ENCODE measurements at regions not wholly inside any gene's neighbourhood (a gene's known extent, or its start where the extent isn't known, plus 50 kb on each side); places are given as distances from the start of the nearest gene placed in this dataset.

DNA sequence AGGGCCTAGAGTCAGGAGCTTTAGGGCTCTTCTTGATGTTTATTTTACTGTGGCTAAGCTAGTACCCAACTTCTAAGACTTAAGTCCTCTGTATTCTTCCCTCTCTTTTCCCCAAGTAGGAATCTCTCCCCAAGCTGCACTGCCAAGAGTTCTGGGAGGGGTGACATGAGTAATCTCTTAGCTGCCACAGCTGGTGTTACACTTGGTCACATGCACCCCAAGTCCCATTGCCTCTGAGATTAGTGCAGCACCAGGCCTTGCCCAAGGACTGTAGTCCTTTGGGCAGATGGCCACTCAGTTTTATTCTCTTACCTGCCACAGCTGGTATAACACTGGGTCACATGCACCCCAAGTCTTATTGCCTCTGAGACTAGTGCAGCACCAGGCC, 114.7 kb upstream of the RIOK2 start:
- TF ChIP-seq AR (CRISPR knock-in tag; IDR thresholded peaks at IDR 0.05) (no peak), MAX (CRISPR knock-in tag; IDR thresholded peaks at IDR 0.05) (no peak), TCF7 (CRISPR knock-in tag; IDR thresholded peaks at IDR 0.05; ENCODE audit: low read depth) (no peak), IRF2 (CRISPR knock-in tag; IDR thresholded peaks at IDR 0.05; ENCODE audit: borderline replicate concordance, low read depth) (no peak), FOXP1 (CRISPR knock-in tag; IDR thresholded peaks at IDR 0.05; ENCODE audit: borderline replicate concordance) (no peak)
- TF ChIP-seq, protein P1, sequence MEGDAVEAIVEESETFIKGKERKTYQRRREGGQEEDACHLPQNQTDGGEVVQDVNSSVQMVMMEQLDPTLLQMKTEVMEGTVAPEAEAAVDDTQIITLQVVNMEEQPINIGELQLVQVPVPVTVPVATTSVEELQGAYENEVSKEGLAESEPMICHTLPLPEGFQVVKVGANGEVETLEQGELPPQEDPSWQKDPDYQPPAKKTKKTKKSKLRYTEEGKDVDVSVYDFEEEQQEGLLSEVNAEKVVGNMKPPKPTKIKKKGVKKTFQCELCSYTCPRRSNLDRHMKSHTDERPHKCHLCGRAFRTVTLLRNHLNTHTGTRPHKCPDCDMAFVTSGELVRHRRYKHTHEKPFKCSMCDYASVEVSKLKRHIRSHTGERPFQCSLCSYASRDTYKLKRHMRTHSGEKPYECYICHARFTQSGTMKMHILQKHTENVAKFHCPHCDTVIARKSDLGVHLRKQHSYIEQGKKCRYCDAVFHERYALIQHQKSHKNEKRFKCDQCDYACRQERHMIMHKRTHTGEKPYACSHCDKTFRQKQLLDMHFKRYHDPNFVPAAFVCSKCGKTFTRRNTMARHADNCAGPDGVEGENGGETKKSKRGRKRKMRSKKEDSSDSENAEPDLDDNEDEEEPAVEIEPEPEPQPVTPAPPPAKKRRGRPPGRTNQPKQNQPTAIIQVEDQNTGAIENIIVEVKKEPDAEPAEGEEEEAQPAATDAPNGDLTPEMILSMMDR (IDR thresholded peaks at IDR 0.05) = no peak

Measured in WTC11 (cell line).